ENCODE measurements at regions not wholly inside any gene's neighbourhood (a gene's known extent, or its start where the extent isn't known, plus 50 kb on each side); places are given as distances from the start of the nearest gene placed in this dataset.

DNA sequence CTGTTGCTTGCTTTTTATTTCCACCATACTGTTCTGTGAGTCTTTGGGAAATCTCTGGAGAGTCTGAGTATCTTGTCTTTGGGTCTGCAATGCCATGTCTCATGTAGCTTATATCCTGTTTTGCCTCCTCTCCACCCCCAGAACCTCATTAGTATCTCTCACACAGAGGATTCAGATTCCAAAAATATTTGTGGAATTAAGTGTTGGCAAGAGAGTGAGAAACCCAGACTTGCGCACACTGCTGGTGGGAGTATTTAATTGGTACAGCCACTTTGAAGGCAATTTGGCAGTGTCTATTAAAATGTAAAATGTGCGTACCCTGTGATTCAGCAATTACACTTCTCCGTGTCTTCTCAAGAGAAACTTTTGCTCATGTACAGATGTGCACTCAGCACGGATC lies 68.6 kb downstream of the ZNF621 start:
- Histone ChIP-seq H3K4me2 (ENCODE audit: insufficient read depth in 1 of 2, low read depth in 2 of 2, low read length in 2 of 2) (no peak overlapping the region), H2BK5ac (ENCODE audit: low read depth, low read length) (no peak overlapping the region), H3K9me3 (ENCODE audit: insufficient read depth in 2 of 2, low read depth in 1 of 2, low read length in 1 of 2) (no peaks in the 10 kb centered on the region), H3K23ac (ENCODE audit: insufficient read length) (no peak overlapping the region), H3K27me3 (replicated peaks in 1 of 4; ENCODE audit: control insufficient read depth in 3 of 4, extremely low read depth in 1 of 4, insufficient read depth in 3 of 4, low read length in 3 of 4) (no peaks in the 10 kb centered on the region), H4K91ac (replicated peaks; ENCODE audit: insufficient read length, low read length) (no peak overlapping the region), H3K4me3 (ENCODE audit: extremely low read depth in 1 of 4, insufficient read depth in 2 of 4, low read depth in 3 of 4, low read length in 4 of 4) (no peak overlapping the region), H2BK20ac (ENCODE audit: low read length) (no peak overlapping the region), H3K27ac (ENCODE audit: low read depth, low read length) (no peak overlapping the region), H4K20me1 (replicated peaks in 1 of 2; ENCODE audit: control insufficient read depth in 1 of 2, insufficient read depth in 2 of 2, low read length in 2 of 2) (no peaks in the 10 kb centered on the region), H3K23me2 (ENCODE audit: low read depth, low read length) (no peaks in the 10 kb centered on the region), H2AFZ (ENCODE audit: low read length) (no peak overlapping the region), H2AK5ac (ENCODE audit: low read depth, low read length) (no peak overlapping the region), H3K36me3 (ENCODE audit: control insufficient read depth in 2 of 4, insufficient read depth in 4 of 4, low read length in 3 of 4) (no peaks in the 10 kb centered on the region), H2BK120ac (replicated peaks; ENCODE audit: low read depth, low read length) (no peak overlapping the region), H4K5ac (ENCODE audit: insufficient read length, low read depth, low read length) (no peak overlapping the region), H3K9ac (replicated peaks in 1 of 4; ENCODE audit: extremely low read depth in 1 of 4, low read depth in 3 of 4, low read length in 3 of 4) (no peak overlapping the region), H3K56ac (replicated peaks; ENCODE audit: insufficient read length, low read depth, low read length) (no peak overlapping the region), H3K79me2 (ENCODE audit: control insufficient read depth in 1 of 2, insufficient read depth in 2 of 2, low read length in 2 of 2) (no peaks in the 10 kb centered on the region), H3K4ac (replicated peaks; ENCODE audit: insufficient read length, low read depth, low read length) (no peak overlapping the region), H2BK15ac (ENCODE audit: low read length) (no peak overlapping the region), H3K79me1 (ENCODE audit: low read depth, low read length) (no peaks in the 10 kb centered on the region), H3K18ac (ENCODE audit: extremely low read depth, low read length) (no peak overlapping the region), H2BK12ac (ENCODE audit: low read depth, low read length) (no peak overlapping the region), H3K4me1 (replicated peaks in 1 of 4; ENCODE audit: control insufficient read depth in 3 of 4, insufficient read depth in 4 of 4, low read length in 3 of 4) (no peaks in the 10 kb centered on the region), H3K14ac (ENCODE audit: insufficient read length) (no peak overlapping the region), H4K8ac (ENCODE audit: extremely low read depth, insufficient read depth, low read length) (no peak overlapping the region)
- 88% methylated on average over 4 of the region's 4 CpGs; no CpG with 5 or more reads in 1 of the 2 experiments for WGBS, 2 experiments (ENCODE audit: extremely low coverage in 1 of 2, insufficient coverage in 1 of 2, insufficient read length in 1 of 2, insufficient replicate concordance in 2 of 2, low coverage in 1 of 2, low lambda C conversion rate in 2 of 2, missing lambda C conversion rate in 1 of 2)
- no peak for DNase-seq (ENCODE audit: low read depth in 1 of 2, low spot score in 2 of 2)
- FAIRE-seq: no peak
- ChIA-PET POLR2A (ENCODE audit: partially characterized antibody) (no interaction called here), CTCF (ENCODE audit: partially characterized antibody) (interaction anchor here (1.9 to 2.1 kb wide), 2 partner anchors 10 to 12 kb away, joined by 4 to 13 read pairs; no protein-coding TSS in a partner anchor)
- TF ChIP-seq TAF7 (optimal IDR thresholded peaks at IDR 0.05; ENCODE audit: borderline replicate concordance, low read depth, low read length): no peak
- TF ChIP-seq SRF (IDR thresholded peaks at IDR 0.05; ENCODE audit: low read depth, low read length): no peak
- TF ChIP-seq SP2 (IDR thresholded peaks at IDR 0.05; ENCODE audit: low read length): no peak
- no peak for TF ChIP-seq SIRT6 (IDR thresholded peaks at IDR 0.05; ENCODE audit: low read length)
- TF ChIP-seq CBX8 (IDR thresholded peaks at IDR 0.05; ENCODE audit: borderline replicate concordance, low read depth, low read length): no peak
- TF ChIP-seq KDM5A (IDR thresholded peaks at IDR 0.05; ENCODE audit: low read length): no peak
- TF ChIP-seq, protein P1, sequence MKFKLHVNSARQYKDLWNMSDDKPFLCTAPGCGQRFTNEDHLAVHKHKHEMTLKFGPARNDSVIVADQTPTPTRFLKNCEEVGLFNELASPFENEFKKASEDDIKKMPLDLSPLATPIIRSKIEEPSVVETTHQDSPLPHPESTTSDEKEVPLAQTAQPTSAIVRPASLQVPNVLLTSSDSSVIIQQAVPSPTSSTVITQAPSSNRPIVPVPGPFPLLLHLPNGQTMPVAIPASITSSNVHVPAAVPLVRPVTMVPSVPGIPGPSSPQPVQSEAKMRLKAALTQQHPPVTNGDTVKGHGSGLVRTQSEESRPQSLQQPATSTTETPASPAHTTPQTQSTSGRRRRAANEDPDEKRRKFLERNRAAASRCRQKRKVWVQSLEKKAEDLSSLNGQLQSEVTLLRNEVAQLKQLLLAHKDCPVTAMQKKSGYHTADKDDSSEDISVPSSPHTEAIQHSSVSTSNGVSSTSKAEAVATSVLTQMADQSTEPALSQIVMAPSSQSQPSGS (IDR thresholded peaks at IDR 0.05; ENCODE audit: low read length): no peak
- no peak for TF ChIP-seq CHD1 (IDR thresholded peaks at IDR 0.05; ENCODE audit: low read depth, low read length)
- no peak for TF ChIP-seq SIX5 (IDR thresholded peaks at IDR 0.05; ENCODE audit: low read depth, low read length)
- no peak for TF ChIP-seq TBP (IDR thresholded peaks at IDR 0.05; ENCODE audit: low read depth, low read length)
- no peak for TF ChIP-seq NRF1 (IDR thresholded peaks at IDR 0.05; ENCODE audit: low read depth, low read length)
- no peak for TF ChIP-seq BRCA1 (IDR thresholded peaks at IDR 0.05; ENCODE audit: low read depth, low read length)
- TF ChIP-seq TEAD4 (IDR thresholded peaks at IDR 0.05; ENCODE audit: low read depth, low read length): no peak
- TF ChIP-seq, protein P2, sequence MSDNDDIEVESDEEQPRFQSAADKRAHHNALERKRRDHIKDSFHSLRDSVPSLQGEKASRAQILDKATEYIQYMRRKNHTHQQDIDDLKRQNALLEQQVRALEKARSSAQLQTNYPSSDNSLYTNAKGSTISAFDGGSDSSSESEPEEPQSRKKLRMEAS (IDR thresholded peaks at IDR 0.05): no peak
- TF ChIP-seq CTBP2 (IDR thresholded peaks at IDR 0.05; ENCODE audit: borderline replicate concordance, insufficient read depth, insufficient read length, low read length): no peak
